ENCODE measurements at regions not wholly inside any gene's neighbourhood (a gene's known extent, or its start where the extent isn't known, plus 50 kb on each side); places are given as distances from the start of the nearest gene placed in this dataset.

GRCh38 chr6:115362234-115362633, 698.5 kb downstream of the FRK start:
- intact Hi-C loops (cut with micrococcal nuclease): no loop called here
- Histone ChIP-seq H3K27ac (ENCODE audit: extremely low read depth, low read depth, low read length) (no peak overlapping the region), H4K20me1 (replicated peaks; ENCODE audit: control insufficient read depth, insufficient read depth, low read length) (no peaks in the 10 kb centered on the region), H3K79me2 (ENCODE audit: control insufficient read depth, insufficient read depth, low read length) (no peaks in the 10 kb centered on the region), H3K4me3 (no peak overlapping the region), H2AFZ (ENCODE audit: low read depth, low read length) (no peak overlapping the region), H3K9me1 (ENCODE audit: control insufficient read depth, insufficient read depth, low read length) (no peaks in the 10 kb centered on the region), H3K9me3 (replicated peaks; ENCODE audit: control insufficient read depth, insufficient read depth, low read depth, low read length) (no peaks in the 10 kb centered on the region), H3K4me1 (replicated peaks in 1 of 2; ENCODE audit: control insufficient read depth in 2 of 2, insufficient read depth in 2 of 2, low read length in 2 of 2) (no peaks in the 10 kb centered on the region), H3K36me3 (ENCODE audit: control insufficient read depth, insufficient read depth, low read length) (no peaks in the 10 kb centered on the region), H3K9ac (ENCODE audit: insufficient read depth in 1 of 2, low read depth in 2 of 2, low read length in 2 of 2) (no peak overlapping the region), H3K27me3 (ENCODE audit: control insufficient read depth in 2 of 2, insufficient read depth in 2 of 2, low read length in 2 of 2) (no peaks in the 10 kb centered on the region), H3K4me2 (ENCODE audit: insufficient read depth, low read length) (no peak overlapping the region)
- POLR2A ChIA-PET: no interaction called here
- no TSS peak for BruUV-seq (replicated peaks)
- DNase-seq (ENCODE audit: extremely low read depth in 1 of 4, low spot score in 3 of 4) (no peak), FAIRE-seq (no peak), ATAC-seq (no peak)
- in situ Hi-C loops (cut with MboI): no loop called here
- 0% methylated on average over 1 of the region's 1 CpG for WGBS (ENCODE audit: insufficient coverage, low coverage, missing lambda C conversion rate)
- CTCF ChIA-PET (ENCODE audit: low intra/inter-chr PET ratio): no interaction called here
- TF ChIP-seq CREB5 (CRISPR knock-in tag; IDR thresholded peaks at IDR 0.05): no peak
- no peak for TF ChIP-seq ZFPM2 (CRISPR knock-in tag; IDR thresholded peaks at IDR 0.05)
- no peak for TF ChIP-seq FOXP1 (CRISPR knock-in tag; IDR thresholded peaks at IDR 0.05)
- no peak for TF ChIP-seq KHSRP (IDR thresholded peaks at IDR 0.05)
- TF ChIP-seq ZBTB9 (CRISPR knock-in tag; IDR thresholded peaks at IDR 0.05): no peak
- TF ChIP-seq C11orf30 (IDR thresholded peaks at IDR 0.05; ENCODE audit: low read depth): no peak
- TF ChIP-seq NEUROD1 (IDR thresholded peaks at IDR 0.05; ENCODE audit: borderline replicate concordance, low read depth, low read length, partially characterized antibody): no peak
- TF ChIP-seq, protein P1, sequence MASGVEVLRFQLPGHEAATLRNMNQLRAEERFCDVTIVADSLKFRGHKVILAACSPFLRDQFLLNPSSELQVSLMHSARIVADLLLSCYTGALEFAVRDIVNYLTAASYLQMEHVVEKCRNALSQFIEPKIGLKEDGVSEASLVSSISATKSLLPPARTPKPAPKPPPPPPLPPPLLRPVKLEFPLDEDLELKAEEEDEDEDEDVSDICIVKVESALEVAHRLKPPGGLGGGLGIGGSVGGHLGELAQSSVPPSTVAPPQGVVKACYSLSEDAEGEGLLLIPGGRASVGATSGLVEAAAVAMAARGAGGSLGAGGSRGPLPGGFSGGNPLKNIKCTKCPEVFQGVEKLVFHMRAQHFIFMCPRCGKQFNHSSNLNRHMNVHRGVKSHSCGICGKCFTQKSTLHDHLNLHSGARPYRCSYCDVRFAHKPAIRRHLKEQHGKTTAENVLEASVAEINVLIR (CRISPR knock-in tag; IDR thresholded peaks at IDR 0.05): no peak
- TF ChIP-seq ZMIZ1 (IDR thresholded peaks at IDR 0.05; ENCODE audit: low read depth in 2 of 2, low read length in 2 of 2): no peak
- no peak for TF ChIP-seq ZNF134 (CRISPR knock-in tag; conservative IDR thresholded peaks at IDR 0.05)
- TF ChIP-seq ZNF224 (CRISPR knock-in tag; IDR thresholded peaks at IDR 0.05): no peak
- TF ChIP-seq ZBTB43 (CRISPR knock-in tag; IDR thresholded peaks at IDR 0.05): no peak
- TF ChIP-seq RB1 (IDR thresholded peaks at IDR 0.05; ENCODE audit: low read depth): no peak
- no peak for TF ChIP-seq CBFA2T2 (conservative IDR thresholded peaks at IDR 0.05)
- TF ChIP-seq STAT5B (CRISPR knock-in tag; IDR thresholded peaks at IDR 0.05): no peak
- TF ChIP-seq ZNF586 (CRISPR knock-in tag; conservative IDR thresholded peaks at IDR 0.05): no peak
- TF ChIP-seq RHOXF2B (CRISPR knock-in tag; conservative IDR thresholded peaks at IDR 0.05): no peak

Data from K562 (cell line).